ENCODE measurements at regions not wholly inside any gene's neighbourhood (a gene's known extent, or its start where the extent isn't known, plus 50 kb on each side); places are given as distances from the start of the nearest gene placed in this dataset.
A peak's percentile ranks its signal among the peaks of the same experiment; 100 is the strongest.

GRCh38 chr7:156031679-156032478, 219.6 kb upstream of the SHH start:
- no peak overlapping the region for H3K4me3 ChIP-seq
- 80% methylated on average over 7 of the region's 7 CpGs for WGBS (ENCODE audit: missing lambda C conversion rate)
- TF ChIP-seq HOXB5 (CRISPR knock-in tag; IDR thresholded peaks at IDR 0.05) = no peak
- no peak for TF ChIP-seq CHD2 (IDR thresholded peaks at IDR 0.05; ENCODE audit: low read length, partially characterized antibody)
- TF ChIP-seq KDM5A (IDR thresholded peaks at IDR 0.05) = no peak
- no peak for TF ChIP-seq SMC3 (IDR thresholded peaks at IDR 0.05)
- no peak for TF ChIP-seq RARB (CRISPR knock-in tag; IDR thresholded peaks at IDR 0.05)
- no peak for TF ChIP-seq PHF8 (IDR thresholded peaks at IDR 0.05; ENCODE audit: borderline replicate concordance, low read depth)
- TF ChIP-seq GATA3 (IDR thresholded peaks at IDR 0.05; ENCODE audit: borderline replicate concordance) = no peak
- TF ChIP-seq EHMT2 (IDR thresholded peaks at IDR 0.05; ENCODE audit: low read depth) = no peak
- no peak for TF ChIP-seq FOXS1 (CRISPR knock-in tag; IDR thresholded peaks at IDR 0.05)
- no peak for TF ChIP-seq E2F6 (IDR thresholded peaks at IDR 0.05; ENCODE audit: borderline replicate concordance, low read depth)
- H3K4me2 ChIP-seq = no peak overlapping the region
- ATAC-seq = no peak
- no peak for DNase-seq (ENCODE audit: low read depth in 1 of 2, low spot score in 1 of 2)
- peaks cover 8% of the 10 kb centered on the region; the same call in 1 of the 3 replicates for H3K9me3 ChIP-seq
- peaks cover 10% of the 10 kb centered on the region for H3K4me1 ChIP-seq
- POLR2A ChIA-PET = no interaction called here
- H3K27ac ChIP-seq = no peak overlapping the region
- CTCF ChIA-PET = no interaction called here
- FAIRE-seq = no peak

- Histone ChIP-seq H3K27ac (no peak overlapping the region), H3K4me2 (no peak overlapping the region), H3K4me1 (no peaks in the 10 kb centered on the region), H3K4me3 (no peak overlapping the region), H3K9me3 (peaks cover 8% of the 10 kb centered on the region; the same call in 1 of the 3 replicates)
- 73% methylated on average over 12 of the region's 12 CpGs for WGBS (ENCODE audit: missing lambda C conversion rate)
- ChIA-PET CTCF (no interaction called here), POLR2A (no interaction called here)
- DNase-seq (ENCODE audit: low read depth in 1 of 2, low spot score in 1 of 2) = no peak
- ATAC-seq = peak in 1 of 2 experiments; percentile 54; a peak in 3 of 6 replicates
- FAIRE-seq = no peak
- TF ChIP-seq TP53 (CRISPR knock-in tag; IDR thresholded peaks at IDR 0.05) = no peak
- no peak for TF ChIP-seq KDM1A (IDR thresholded peaks at IDR 0.05; ENCODE audit: low read depth)
- TF ChIP-seq POLR2A (IDR thresholded peaks at IDR 0.05; ENCODE audit: low read length) = no peak
- TF ChIP-seq BCL3 (IDR thresholded peaks at IDR 0.05) = no peak
- TF ChIP-seq EHF (CRISPR knock-in tag; IDR thresholded peaks at IDR 0.05) = no peak
- no peak for TF ChIP-seq CBX8 (IDR thresholded peaks at IDR 0.05)
- no peak for TF ChIP-seq EP300 (IDR thresholded peaks at IDR 0.05)
- no peak for TF ChIP-seq HOXA7 (CRISPR knock-in tag; IDR thresholded peaks at IDR 0.05)
Observed at GRCh38 chr7:156029460-156030007, 217.3 kb upstream of the SHH start.

- POLR2A ChIA-PET = no interaction called here
- DNase-seq (ENCODE audit: low read depth in 1 of 2, low spot score in 1 of 2) (no peak), ATAC-seq (no peak), FAIRE-seq (no peak)
- Histone ChIP-seq H3K9me3 (peaks cover 5% of the 10 kb centered on the region; the same call in 1 of the 3 replicates), H3K27ac (no peak overlapping the region), H3K4me3 (no peak overlapping the region), H3K4me2 (no peak overlapping the region), H3K4me1 (no peaks in the 10 kb centered on the region)
- CTCF ChIA-PET = interaction anchor here (0.9 kb wide), 1 partner anchor 18 kb away, joined by 3 read pairs; no protein-coding TSS in a partner anchor
- WGBS (ENCODE audit: missing lambda C conversion rate) = 82% methylated on average over 11 of the region's 11 CpGs
- TF ChIP-seq NR3C1 (IDR thresholded peaks at IDR 0.05) = no peak
- no peak for TF ChIP-seq ZC3H11A (IDR thresholded peaks at IDR 0.05)
- TF ChIP-seq MAFK (IDR thresholded peaks at IDR 0.05; ENCODE audit: partially characterized antibody) = no peak
Observed at GRCh38 chr7:156028521-156028920, 216.3 kb upstream of the SHH start.

- ChIA-PET CTCF (no interaction called here), POLR2A (no interaction called here)
- TF ChIP-seq ZSCAN20 (CRISPR knock-in tag; IDR thresholded peaks at IDR 0.05) = no peak
- no peak for TF ChIP-seq HMGXB4 (CRISPR knock-in tag; IDR thresholded peaks at IDR 0.05; ENCODE audit: borderline replicate concordance)
- TF ChIP-seq CTCF (IDR thresholded peaks at IDR 0.05) = no peak
- TF ChIP-seq CHD2 (IDR thresholded peaks at IDR 0.05; ENCODE audit: low read length, partially characterized antibody) = no peak
- no peak for ATAC-seq
- no peak overlapping the region for H3K4me3 ChIP-seq
- WGBS (ENCODE audit: missing lambda C conversion rate) = 59% methylated on average over 6 of the region's 6 CpGs
- no peaks in the 10 kb centered on the region for H3K9me3 ChIP-seq
- no peak overlapping the region for H3K4me2 ChIP-seq
- no peak overlapping the region for H3K27ac ChIP-seq
- FAIRE-seq = no peak
- DNase-seq (ENCODE audit: low read depth in 1 of 2, low spot score in 1 of 2) = no peak
- no peaks in the 10 kb centered on the region for H3K4me1 ChIP-seq
Observed at GRCh38 chr7:156027821-156028220, 215.6 kb upstream of the SHH start.
